ENCODE measurements at regions not wholly inside any gene's neighbourhood (a gene's known extent, or its start where the extent isn't known, plus 50 kb on each side); places are given as distances from the start of the nearest gene placed in this dataset.
"Not testable (repeated sequence)": the region's sequence is repeated elsewhere in the genome, so short reads cannot be mapped to it uniquely, and the experiment has no call there.

DNA sequence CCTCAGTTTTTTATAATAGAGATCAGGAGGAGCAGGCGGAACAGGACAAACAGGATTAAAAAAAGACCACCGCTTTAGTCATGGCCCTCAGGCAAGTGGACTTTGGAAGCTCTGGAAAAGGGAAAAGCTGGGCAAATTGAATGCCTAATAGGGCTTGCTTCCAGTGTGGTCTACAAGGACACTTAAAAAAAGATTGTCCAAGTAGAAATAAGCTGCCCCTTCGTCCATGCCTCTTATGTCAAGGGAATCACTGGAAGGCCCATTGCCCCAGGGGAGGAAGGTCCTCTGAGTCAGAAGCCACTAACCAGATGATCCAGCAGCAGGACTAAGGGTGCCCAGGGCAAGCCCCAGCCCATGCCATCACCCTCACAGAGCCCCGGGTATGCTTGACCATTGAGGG, 175.5 kb downstream of the RAD51AP2 start:
- TF ChIP-seq, protein P1, sequence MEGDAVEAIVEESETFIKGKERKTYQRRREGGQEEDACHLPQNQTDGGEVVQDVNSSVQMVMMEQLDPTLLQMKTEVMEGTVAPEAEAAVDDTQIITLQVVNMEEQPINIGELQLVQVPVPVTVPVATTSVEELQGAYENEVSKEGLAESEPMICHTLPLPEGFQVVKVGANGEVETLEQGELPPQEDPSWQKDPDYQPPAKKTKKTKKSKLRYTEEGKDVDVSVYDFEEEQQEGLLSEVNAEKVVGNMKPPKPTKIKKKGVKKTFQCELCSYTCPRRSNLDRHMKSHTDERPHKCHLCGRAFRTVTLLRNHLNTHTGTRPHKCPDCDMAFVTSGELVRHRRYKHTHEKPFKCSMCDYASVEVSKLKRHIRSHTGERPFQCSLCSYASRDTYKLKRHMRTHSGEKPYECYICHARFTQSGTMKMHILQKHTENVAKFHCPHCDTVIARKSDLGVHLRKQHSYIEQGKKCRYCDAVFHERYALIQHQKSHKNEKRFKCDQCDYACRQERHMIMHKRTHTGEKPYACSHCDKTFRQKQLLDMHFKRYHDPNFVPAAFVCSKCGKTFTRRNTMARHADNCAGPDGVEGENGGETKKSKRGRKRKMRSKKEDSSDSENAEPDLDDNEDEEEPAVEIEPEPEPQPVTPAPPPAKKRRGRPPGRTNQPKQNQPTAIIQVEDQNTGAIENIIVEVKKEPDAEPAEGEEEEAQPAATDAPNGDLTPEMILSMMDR (IDR thresholded peaks at IDR 0.05): not testable (repeated sequence)
- TF ChIP-seq EZH2, EZH2phosphoT487 (IDR thresholded peaks at IDR 0.05): not testable (repeated sequence)

Measured in neural progenitor cell (in vitro differentiated cells).